CD14-positive monocyte (primary cell): ENCODE measurements at regions not wholly inside any gene's neighbourhood (a gene's known extent, or its start where the extent isn't known, plus 50 kb on each side); places are given as distances from the start of the nearest gene placed in this dataset.

Source experiments
- DNase-seq, 3 donors: peaks; one replicate each; pipeline ENCODE4 v3.0.0-alpha.2; 2011 to 2022
- H2AFZ ChIP-seq: 2 replicates; pipeline ENCODE4 v1.6.0; 2012; ENCODE audit warnings: mild to moderate bottlenecking, low read depth, low read length, inconsistent platforms; ENCODE audit not compliant: insufficient read depth, poor library complexity, severe bottlenecking
- H3K27ac ChIP-seq, 2 donors: 1 replicate in 1 of 2; 2 replicates in 1 of 2; pipeline ENCODE4 v1.5.1; 2012 to 2013; ENCODE audit warnings: low read length in 2 of 2, control low read depth in 1 of 2, inconsistent platforms in 1 of 2, low read depth in 1 of 2, mild to moderate bottlenecking in 1 of 2
- H3K27me3 ChIP-seq, 2 donors: one replicate each; pipeline versions ENCODE4 v1.6.0 to v1.6.1; 2011 to 2013; ENCODE audit warnings: low read length in 2 of 2; ENCODE audit not compliant: control insufficient read depth in 2 of 2, insufficient read depth in 2 of 2
- H3K36me3 ChIP-seq, 2 donors: replicated peaks in 1 of 2; 1 replicate in 1 of 2; 2 replicates in 1 of 2; pipeline versions ENCODE4 v1.5.1 to v1.6.1; 2012 to 2013; ENCODE audit warnings: low read length in 2 of 2, control low read depth in 1 of 2, inconsistent platforms in 1 of 2, mild to moderate bottlenecking in 1 of 2; ENCODE audit not compliant: insufficient read depth in 2 of 2, control insufficient read depth in 1 of 2
- H3K4me1 ChIP-seq, 2 donors: 1 replicate in 1 of 2; 2 replicates in 1 of 2; pipeline versions ENCODE4 v1.5.1 to v1.6.1; 2012 to 2013; ENCODE audit warnings: low read length in 2 of 2, control low read depth in 1 of 2, inconsistent platforms in 1 of 2, mild to moderate bottlenecking in 1 of 2, moderate library complexity in 1 of 2; ENCODE audit not compliant: insufficient read depth in 2 of 2, control insufficient read depth in 1 of 2
- H3K4me2 ChIP-seq: replicated peaks from 2 replicates; pipeline ENCODE3; 2012; ENCODE audit warnings: low read length, moderate library complexity, mild to moderate bottlenecking; ENCODE audit not compliant: poor library complexity, severe bottlenecking; ENCODE audit errors: extremely low read depth
- H3K4me3 ChIP-seq, 3 experiments: fragments of 200-600 bp in 1 of 3; sonication (generic) in 1 of 3; replicated peaks in 1 of 3; 1 replicate in 2 of 3; 2 replicates in 1 of 3; pipeline ENCODE4 v1.5.1; 2011 to 2013; ENCODE audit warnings: low read length in 3 of 3, mild to moderate bottlenecking in 3 of 3, control low read depth in 2 of 3, low read depth in 2 of 3, inconsistent platforms in 1 of 3, moderate library complexity in 1 of 3
- H3K79me2 ChIP-seq: 2 replicates; pipeline ENCODE4 v1.6.0; 2012; ENCODE audit warnings: mild to moderate bottlenecking, control low read depth, inconsistent platforms, low read length, moderate library complexity; ENCODE audit not compliant: insufficient read depth
- H3K9ac ChIP-seq: 2 replicates; pipeline ENCODE4 v1.6.0; 2017; ENCODE audit warnings: low read length, mild to moderate bottlenecking; ENCODE audit not compliant: insufficient read depth, poor library complexity, severe bottlenecking
- H3K9me3 ChIP-seq, 2 donors: replicated peaks in 1 of 2; 1 replicate in 1 of 2; 2 replicates in 1 of 2; pipeline versions ENCODE4 v1.5.1 to v1.6.1; 2012 to 2013; ENCODE audit warnings: low read length in 2 of 2, control low read depth in 1 of 2; ENCODE audit not compliant: control insufficient read depth in 1 of 2, insufficient read depth in 1 of 2
- H4K20me1 ChIP-seq: 2 replicates; pipeline ENCODE4 v1.6.0; 2012; ENCODE audit warnings: mild to moderate bottlenecking, low read length, control low read depth, moderate library complexity; ENCODE audit not compliant: insufficient read depth
- H3K27ac Mint-ChIP-seq, 7 donors: one replicate each; pipeline ENCODE4 v1.8.0; 2020; ENCODE audit warnings: mild to moderate bottlenecking in 7 of 7, mixed read lengths in 7 of 7, moderate library complexity in 6 of 7, inconsistent platforms in 2 of 7
- H3K27me3 Mint-ChIP-seq, 3 donors: one replicate each; pipeline ENCODE4 v1.8.0; 2021 to 2022; ENCODE audit warnings: low read depth in 3 of 3, mild to moderate bottlenecking in 3 of 3, mixed read lengths in 3 of 3, moderate library complexity in 3 of 3, inconsistent platforms in 1 of 3
- H3K36me3 Mint-ChIP-seq, 2 donors: one replicate each; pipeline ENCODE4 v1.8.0; 2020; ENCODE audit warnings: mixed read lengths in 2 of 2, inconsistent platforms in 1 of 2, mild to moderate bottlenecking in 1 of 2
- H3K4me1 Mint-ChIP-seq: one replicate; pipeline ENCODE4 v1.8.0; 2020; ENCODE audit warnings: mild to moderate bottlenecking, mixed read lengths
- H3K4me3 Mint-ChIP-seq, 2 donors: one replicate each; pipeline ENCODE4 v1.8.0; 2020; ENCODE audit warnings: mild to moderate bottlenecking in 2 of 2, mixed read lengths in 2 of 2, moderate library complexity in 1 of 2
- H3K9me3 Mint-ChIP-seq, 7 donors: one replicate each; pipeline ENCODE4 v1.8.0; 2020 to 2022; ENCODE audit warnings: mixed read lengths in 7 of 7, mild to moderate bottlenecking in 6 of 7, moderate library complexity in 6 of 7, inconsistent platforms in 2 of 7
- WGBS: methylation state at CpG from one replicate; pipeline ENCODE4 v1.1.5; 2013; ENCODE audit warnings: missing lambda C conversion rate; ENCODE audit not compliant: insufficient coverage; 5-methylcytosine and 5-hydroxymethylcytosine counted together
- intact Hi-C, 2 donors: fragments of 100-400 bp; cut with micrococcal nuclease; formaldehyde crosslinking; loops; one replicate each; pipeline versions ENCODE4 v1.15.0 to v1.15.1; 2023
- TF ChIP-seq, protein P1 (sequence below): fragments of 200-600 bp; IDR thresholded peaks from one replicate; pipeline ENCODE4 v1.8.0; 2022; ENCODE audit warnings: antibody characterized with exemption, mild to moderate bottlenecking

DNA sequence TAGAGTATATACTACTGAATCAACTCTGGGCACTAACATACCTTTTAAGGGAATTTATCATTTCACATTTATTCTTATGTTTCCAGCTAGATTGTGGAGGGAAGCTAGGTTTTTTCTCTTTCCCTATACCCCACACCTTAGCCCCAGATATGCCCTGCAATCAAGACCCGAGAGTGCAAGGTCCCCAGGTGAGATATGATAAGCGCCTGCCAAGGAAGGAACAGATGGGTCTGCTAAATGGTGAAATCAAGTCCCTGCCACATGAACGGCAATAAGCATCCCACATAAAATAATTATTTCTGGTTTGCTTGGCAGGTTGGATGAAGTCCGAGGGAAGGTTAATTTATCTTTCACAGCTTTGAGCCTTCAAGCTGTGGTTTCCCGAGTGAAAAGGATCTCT is 195.5 kb downstream of the TOX3 start:
- TF ChIP-seq, protein P1, sequence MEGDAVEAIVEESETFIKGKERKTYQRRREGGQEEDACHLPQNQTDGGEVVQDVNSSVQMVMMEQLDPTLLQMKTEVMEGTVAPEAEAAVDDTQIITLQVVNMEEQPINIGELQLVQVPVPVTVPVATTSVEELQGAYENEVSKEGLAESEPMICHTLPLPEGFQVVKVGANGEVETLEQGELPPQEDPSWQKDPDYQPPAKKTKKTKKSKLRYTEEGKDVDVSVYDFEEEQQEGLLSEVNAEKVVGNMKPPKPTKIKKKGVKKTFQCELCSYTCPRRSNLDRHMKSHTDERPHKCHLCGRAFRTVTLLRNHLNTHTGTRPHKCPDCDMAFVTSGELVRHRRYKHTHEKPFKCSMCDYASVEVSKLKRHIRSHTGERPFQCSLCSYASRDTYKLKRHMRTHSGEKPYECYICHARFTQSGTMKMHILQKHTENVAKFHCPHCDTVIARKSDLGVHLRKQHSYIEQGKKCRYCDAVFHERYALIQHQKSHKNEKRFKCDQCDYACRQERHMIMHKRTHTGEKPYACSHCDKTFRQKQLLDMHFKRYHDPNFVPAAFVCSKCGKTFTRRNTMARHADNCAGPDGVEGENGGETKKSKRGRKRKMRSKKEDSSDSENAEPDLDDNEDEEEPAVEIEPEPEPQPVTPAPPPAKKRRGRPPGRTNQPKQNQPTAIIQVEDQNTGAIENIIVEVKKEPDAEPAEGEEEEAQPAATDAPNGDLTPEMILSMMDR, result no peak
- Mint-ChIP-seq H3K36me3 (no peaks in the 10 kb centered on the region), H3K4me1 (no peaks in the 10 kb centered on the region), H3K27me3 (peaks cover 0 to 3% (median 0%) of the 10 kb centered on the region in 3 donors), H3K27ac (no peak overlapping the region), H3K9me3 (peaks cover 2 to 6% (median 4%) of the 10 kb centered on the region in 7 donors), H3K4me3 (no peak overlapping the region)
- Histone ChIP-seq H3K4me1 (no peaks in the 10 kb centered on the region), H2AFZ (no peak overlapping the region), H3K79me2 (no peaks in the 10 kb centered on the region), H3K27ac (no peak overlapping the region), H3K36me3 (no peaks in the 10 kb centered on the region), H3K9ac (no peak overlapping the region), H3K4me3 (no peak overlapping the region), H3K27me3 (no peaks in the 10 kb centered on the region), H4K20me1 (no peaks in the 10 kb centered on the region), H3K4me2 (no peak overlapping the region), H3K9me3 (peaks cover 0 to 3% of the 10 kb centered on the region in 2 donors)
- intact Hi-C loops, result no loop called here
- no peak for DNase-seq
- no CpG with 5 or more reads among the region's 5 CpGs for WGBS

- Histone ChIP-seq H3K4me3 (no peak overlapping the region), H3K9ac (no peak overlapping the region), H3K27ac (no peak overlapping the region), H3K4me2 (no peak overlapping the region), H3K27me3 (no peaks in the 10 kb centered on the region), H2AFZ (no peak overlapping the region), H3K36me3 (no peaks in the 10 kb centered on the region), H3K79me2 (no peaks in the 10 kb centered on the region), H4K20me1 (no peaks in the 10 kb centered on the region), H3K9me3 (peaks cover 0 to 3% of the 10 kb centered on the region in 2 donors), H3K4me1 (no peaks in the 10 kb centered on the region)
- Mint-ChIP-seq H3K36me3 (no peaks in the 10 kb centered on the region), H3K9me3 (peaks cover 0 to 6% (median 4%) of the 10 kb centered on the region in 7 donors), H3K27ac (no peak overlapping the region), H3K4me3 (no peak overlapping the region), H3K4me1 (no peaks in the 10 kb centered on the region), H3K27me3 (peaks cover 0 to 3% (median 0%) of the 10 kb centered on the region in 3 donors)
- intact Hi-C loops, result no loop called here
- TF ChIP-seq, protein P1, result no peak
- no peak for DNase-seq
- WGBS, result no CpG with 5 or more reads among the region's 3 CpGs
These were observed 196.8 kb downstream of the TOX3 start for GRCh38 chr16:52350031-52350642.
